ENCODE measurements at regions not wholly inside any gene's neighbourhood (a gene's known extent, or its start where the extent isn't known, plus 50 kb on each side); places are given as distances from the start of the nearest gene placed in this dataset.

DNA sequence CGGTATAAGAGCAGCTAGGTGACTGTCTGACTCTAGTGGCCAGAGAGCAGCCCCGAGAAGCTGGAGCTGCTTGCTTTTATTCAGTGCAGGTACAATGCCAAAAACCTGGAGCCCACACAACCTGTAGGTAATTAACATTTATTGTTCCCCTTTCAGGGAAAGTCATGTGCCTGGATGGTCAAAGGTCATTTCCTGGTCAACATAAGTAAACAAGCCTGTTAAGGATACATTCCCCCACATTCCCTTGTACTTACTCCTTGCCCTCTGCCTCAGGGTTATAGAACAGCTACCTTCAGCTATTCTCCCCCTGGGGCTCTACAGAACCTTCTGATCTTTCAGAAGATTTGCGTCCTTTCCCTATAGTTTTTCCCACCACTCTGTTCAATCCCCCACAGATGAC, 253.4 kb downstream of the TMA16 start:
- Histone ChIP-seq H3K36me3 (no peaks in the 10 kb centered on the region), H3K27me3 (no peaks in the 10 kb centered on the region), H3K4me1 (no peaks in the 10 kb centered on the region), H3K4me3 (replicated peaks in 1 of 3) (no peak overlapping the region), H3K9me3 (no peaks in the 10 kb centered on the region), H3K27ac (no peak overlapping the region)
- TF ChIP-seq, protein P1, sequence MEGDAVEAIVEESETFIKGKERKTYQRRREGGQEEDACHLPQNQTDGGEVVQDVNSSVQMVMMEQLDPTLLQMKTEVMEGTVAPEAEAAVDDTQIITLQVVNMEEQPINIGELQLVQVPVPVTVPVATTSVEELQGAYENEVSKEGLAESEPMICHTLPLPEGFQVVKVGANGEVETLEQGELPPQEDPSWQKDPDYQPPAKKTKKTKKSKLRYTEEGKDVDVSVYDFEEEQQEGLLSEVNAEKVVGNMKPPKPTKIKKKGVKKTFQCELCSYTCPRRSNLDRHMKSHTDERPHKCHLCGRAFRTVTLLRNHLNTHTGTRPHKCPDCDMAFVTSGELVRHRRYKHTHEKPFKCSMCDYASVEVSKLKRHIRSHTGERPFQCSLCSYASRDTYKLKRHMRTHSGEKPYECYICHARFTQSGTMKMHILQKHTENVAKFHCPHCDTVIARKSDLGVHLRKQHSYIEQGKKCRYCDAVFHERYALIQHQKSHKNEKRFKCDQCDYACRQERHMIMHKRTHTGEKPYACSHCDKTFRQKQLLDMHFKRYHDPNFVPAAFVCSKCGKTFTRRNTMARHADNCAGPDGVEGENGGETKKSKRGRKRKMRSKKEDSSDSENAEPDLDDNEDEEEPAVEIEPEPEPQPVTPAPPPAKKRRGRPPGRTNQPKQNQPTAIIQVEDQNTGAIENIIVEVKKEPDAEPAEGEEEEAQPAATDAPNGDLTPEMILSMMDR (IDR thresholded peaks at IDR 0.05): no peak
- no peak for TF ChIP-seq POLR2A (IDR thresholded peaks at IDR 0.05)
- intact Hi-C loops (cut with DNase I): no loop called here
- WGBS, 2 donors: 91 to 93% methylated on average over 3 of the region's 3 CpGs
- no peak for DNase-seq

DNA sequence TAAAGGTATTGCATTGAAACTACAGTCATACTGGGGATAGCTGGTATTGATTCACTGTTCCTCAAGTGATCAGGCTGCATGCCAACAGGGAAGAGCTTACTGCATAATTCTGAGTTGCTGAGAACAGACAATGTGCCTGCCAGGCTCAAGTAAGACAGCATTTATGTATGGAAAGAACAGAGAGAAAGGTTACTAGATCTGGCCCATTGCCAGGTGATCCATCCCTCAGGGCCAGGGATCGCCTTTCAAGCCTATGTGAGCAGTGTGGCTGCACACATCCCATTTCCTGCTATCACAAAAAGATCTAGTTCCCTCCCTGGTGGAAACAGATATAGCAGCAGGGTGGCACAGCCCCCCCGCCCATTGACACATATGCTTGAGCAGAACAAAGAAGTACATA, 254.0 kb downstream of the TMA16 start:
- H3K27ac ChIP-seq: no peak overlapping the region
- no peaks in the 10 kb centered on the region for H3K27me3 ChIP-seq
- H3K4me1 ChIP-seq: no peaks in the 10 kb centered on the region
- H3K4me3 ChIP-seq (replicated peaks in 1 of 3): no peak overlapping the region
- TF ChIP-seq POLR2A (IDR thresholded peaks at IDR 0.05): no peak
- TF ChIP-seq, protein P1 (IDR thresholded peaks at IDR 0.05): no peak
- no peaks in the 10 kb centered on the region for H3K9me3 ChIP-seq
- no peaks in the 10 kb centered on the region for H3K36me3 ChIP-seq
- 65 to 84% methylated on average over 2 of the region's 2 CpGs for WGBS, 2 donors
- no peak for DNase-seq
- intact Hi-C loops (cut with DNase I): no loop called here

DNA sequence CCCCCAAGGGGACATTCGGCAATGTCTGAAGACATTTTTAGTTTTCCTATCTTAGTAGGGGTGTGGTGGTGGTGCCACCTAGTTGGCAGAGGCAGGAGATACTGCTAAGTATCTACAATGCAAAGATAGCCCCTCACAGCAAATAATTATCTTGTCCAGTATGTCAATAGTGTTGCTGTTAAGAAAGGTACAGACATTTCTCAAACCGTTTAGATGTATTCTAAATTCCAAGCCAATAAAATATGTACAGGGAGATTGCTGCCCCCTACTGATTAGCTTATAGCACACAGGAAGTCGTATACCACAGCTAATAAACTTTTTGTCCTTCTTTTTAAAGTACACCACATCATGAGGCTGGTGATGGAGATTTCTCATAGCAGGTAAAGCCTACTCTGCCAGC, 260.5 kb downstream of the TMA16 start:
- H3K36me3 ChIP-seq: no peaks in the 10 kb centered on the region
- no peak for DNase-seq
- no peaks in the 10 kb centered on the region for H3K4me1 ChIP-seq
- H3K4me3 ChIP-seq (replicated peaks in 1 of 3): no peak overlapping the region
- TF ChIP-seq POLR2A (IDR thresholded peaks at IDR 0.05): no peak
- TF ChIP-seq, protein P1 (IDR thresholded peaks at IDR 0.05): no peak
- H3K27me3 ChIP-seq: no peaks in the 10 kb centered on the region
- H3K9me3 ChIP-seq: no peaks in the 10 kb centered on the region
- H3K27ac ChIP-seq: no peak overlapping the region
- intact Hi-C loops (cut with DNase I): no loop called here
- WGBS, 2 donors: 36 to 44% methylated on average over 3 of the region's 3 CpGs

DNA sequence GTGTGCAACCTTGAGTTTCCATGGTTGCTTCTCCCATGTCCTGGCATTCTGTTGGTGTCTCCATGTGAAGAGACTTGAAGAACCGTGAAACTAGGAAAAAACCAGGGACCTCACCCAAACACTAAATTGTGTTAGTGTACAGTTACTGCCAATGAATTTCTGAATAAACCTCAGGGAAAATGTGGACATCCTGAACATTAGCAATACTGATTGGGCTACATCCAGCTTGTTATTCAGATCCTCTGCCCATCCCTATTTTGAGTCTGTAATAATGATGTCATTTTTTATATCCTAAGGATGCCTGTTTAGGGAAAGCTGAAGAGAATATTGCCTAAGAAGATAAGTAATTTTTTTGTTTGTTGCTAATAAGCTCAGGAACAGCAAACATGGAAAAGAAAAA, 262.7 kb downstream of the TMA16 start:
- 61 to 86% methylated on average over 1 of the region's 1 CpG for WGBS, 2 donors
- Histone ChIP-seq H3K36me3 (no peaks in the 10 kb centered on the region), H3K4me1 (no peaks in the 10 kb centered on the region), H3K9me3 (no peaks in the 10 kb centered on the region), H3K4me3 (replicated peaks in 1 of 3) (no peak overlapping the region), H3K27me3 (no peaks in the 10 kb centered on the region), H3K27ac (no peak overlapping the region)
- DNase-seq: no peak
- no peak for TF ChIP-seq POLR2A (IDR thresholded peaks at IDR 0.05)
- intact Hi-C loops (cut with DNase I): no loop called here

DNA sequence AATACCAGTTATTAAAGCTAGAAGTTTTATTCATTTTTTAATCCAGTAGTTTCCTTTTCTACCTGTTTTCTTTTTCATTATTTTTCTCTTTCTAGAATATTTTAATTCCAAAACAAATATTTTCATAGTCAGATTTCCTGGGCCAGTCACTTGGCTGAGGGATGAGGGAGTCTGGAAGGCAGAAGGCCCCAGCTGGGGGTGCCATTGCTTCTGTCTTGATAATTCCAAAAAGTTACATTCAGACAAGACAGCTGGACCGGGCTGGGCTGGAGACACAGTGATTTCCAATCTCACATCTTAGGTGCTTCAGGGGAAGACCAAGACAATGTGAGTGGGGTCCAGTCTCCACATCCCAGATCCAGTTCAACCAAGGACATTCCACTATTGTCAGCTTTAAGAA, 263.5 kb downstream of the TMA16 start:
- Histone ChIP-seq H3K27ac (no peak overlapping the region), H3K9me3 (no peaks in the 10 kb centered on the region), H3K27me3 (no peaks in the 10 kb centered on the region), H3K36me3 (no peaks in the 10 kb centered on the region), H3K4me3 (replicated peaks in 1 of 3) (no peak overlapping the region), H3K4me1 (no peaks in the 10 kb centered on the region)
- no peak for TF ChIP-seq POLR2A (IDR thresholded peaks at IDR 0.05)
- TF ChIP-seq, protein P1 (IDR thresholded peaks at IDR 0.05): no peak
- intact Hi-C loops (cut with DNase I): no loop called here
- WGBS, 2 donors: 72 to 87% methylated on average over 1 of the region's 1 CpG
- no peak for DNase-seq

DNA sequence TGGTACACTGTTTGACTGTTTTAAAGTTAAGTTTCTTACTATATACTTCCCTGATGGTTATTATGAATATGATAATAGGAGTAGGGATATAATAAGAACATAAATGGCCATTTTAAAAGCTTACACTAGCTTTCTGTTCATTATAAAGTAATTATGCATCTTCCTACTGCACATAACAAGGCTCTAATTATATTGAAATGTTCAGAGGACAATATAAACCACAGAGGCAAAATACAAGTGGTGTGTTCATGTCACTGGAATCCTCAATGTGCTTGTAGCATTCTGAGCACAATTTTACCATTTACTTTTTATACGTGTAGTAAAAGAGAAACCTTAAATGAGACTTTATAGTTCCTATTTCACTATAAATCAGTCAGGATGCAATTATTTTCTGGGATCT, 268.3 kb downstream of the TMA16 start:
- Histone ChIP-seq H3K9me3 (no peaks in the 10 kb centered on the region), H3K27me3 (no peaks in the 10 kb centered on the region), H3K27ac (no peak overlapping the region), H3K36me3 (no peaks in the 10 kb centered on the region), H3K4me1 (no peaks in the 10 kb centered on the region), H3K4me3 (replicated peaks in 1 of 3) (no peak overlapping the region)
- WGBS, 2 donors: 77 to 84% methylated on average over 1 of the region's 1 CpG
- TF ChIP-seq, protein P1 (IDR thresholded peaks at IDR 0.05): no peak
- TF ChIP-seq POLR2A (IDR thresholded peaks at IDR 0.05): no peak
- intact Hi-C loops (cut with DNase I): no loop called here
- no peak for DNase-seq
